Neural cell (in vitro differentiated cells): ENCODE measurements at regions not wholly inside any gene's neighbourhood (a gene's known extent, or its start where the extent isn't known, plus 50 kb on each side); places are given as distances from the start of the nearest gene placed in this dataset.

Experiments used
- H2AFZ ChIP-seq: fragments of 200-600, 300-800 bp; sonication (generic), shearing (Covaris generic); 2 replicates; pipeline ENCODE4 v1.6.0; 2014; ENCODE audit warnings: low read depth, mild to moderate bottlenecking, antibody characterized with exemption, low read length, moderate library complexity
- H3F3A ChIP-seq: fragments of 200-600 bp; shearing (Covaris generic); 2 replicates; pipeline ENCODE4 v1.6.1; 2016; ENCODE audit warnings: mild to moderate bottlenecking, moderate library complexity, mixed read lengths, antibody characterized with exemption, low read length; ENCODE audit not compliant: insufficient read depth, poor library complexity, severe bottlenecking
- H3K27ac ChIP-seq: fragments of 200-600, 300-800 bp; sonication (generic), shearing (Covaris generic); 2 replicates; pipeline ENCODE4 v1.5.1; 2014; ENCODE audit warnings: mild to moderate bottlenecking, low read length, moderate library complexity
- H3K27me3 ChIP-seq: fragments of 300-800, 200-600 bp; sonication (generic), shearing (Covaris generic); 2 replicates; pipeline ENCODE4 v1.6.0; 2014; ENCODE audit warnings: mild to moderate bottlenecking, low read depth, low read length, moderate library complexity; ENCODE audit not compliant: insufficient read depth
- H3K36me3 ChIP-seq: fragments of 300-800, 200-600 bp; sonication (generic), shearing (Covaris generic); 2 replicates; pipeline ENCODE4 v1.5.1; 2014; ENCODE audit warnings: mild to moderate bottlenecking, antibody characterized with exemption, low read length, moderate library complexity; ENCODE audit not compliant: insufficient read depth
- H3K4me2 ChIP-seq: fragments of 300-800, 200-600 bp; sonication (generic), shearing (Covaris generic); 2 replicates; pipeline ENCODE4 v1.6.0; 2014; ENCODE audit warnings: mild to moderate bottlenecking, low read length
- H3K4me3 ChIP-seq: fragments of 300-800, 200-600 bp; sonication (generic), shearing (Covaris generic); 2 replicates; pipeline ENCODE4 v1.5.1; 2014; ENCODE audit warnings: mild to moderate bottlenecking, low read length, moderate library complexity
- H3K79me2 ChIP-seq: fragments of 200-600 bp; shearing (Covaris generic); replicated peaks from 2 replicates; pipeline ENCODE4 v1.6.0; 2014; ENCODE audit warnings: mild to moderate bottlenecking, low read length, moderate library complexity; ENCODE audit not compliant: insufficient read depth
- H3K9ac ChIP-seq: fragments of 300-800, 200-600 bp; sonication (generic), shearing (Covaris generic); 2 replicates; pipeline ENCODE4 v1.6.1; 2016; ENCODE audit warnings: mild to moderate bottlenecking, low read length, mixed read lengths
- H3K9me2 ChIP-seq: fragments of 200-600 bp; shearing (Covaris generic); 2 replicates; pipeline ENCODE4 v1.6.1; 2016; ENCODE audit warnings: mild to moderate bottlenecking, low read length, mixed read lengths; ENCODE audit not compliant: insufficient read depth
- H3K9me3 ChIP-seq: fragments of 200-600, 300-800 bp; sonication (generic), shearing (Covaris generic); 2 replicates; pipeline ENCODE4 v1.6.1; 2016; ENCODE audit warnings: mild to moderate bottlenecking, mixed run types, low read length, moderate library complexity, mixed read lengths
- H4K20me1 ChIP-seq: fragments of 200-600 bp; shearing (Covaris generic); 2 replicates; pipeline ENCODE4 v1.6.1; 2016; ENCODE audit warnings: mild to moderate bottlenecking, mixed run types; ENCODE audit not compliant: insufficient read depth
- CTCF ChIP-seq: fragments of 450-650 bp; IDR thresholded peaks from 2 replicates; pipeline ENCODE4 v1.5.1; 2014; ENCODE audit warnings: antibody characterized with exemption, mild to moderate bottlenecking, moderate library complexity; ENCODE audit not compliant: poor library complexity, severe bottlenecking
- EP300 ChIP-seq: fragments of 450-650 bp; conservative IDR thresholded peaks from 2 replicates; pipeline ENCODE4 v1.6.1; 2014; ENCODE audit warnings: antibody characterized with exemption, mild to moderate bottlenecking, moderate library complexity; ENCODE audit not compliant: poor library complexity, severe bottlenecking
- EZH2 ChIP-seq: fragments of 200-600, 300-800 bp; shearing (Covaris generic), sonication (generic); IDR thresholded peaks from 2 replicates; pipeline ENCODE4 v1.6.1; 2014; ENCODE audit warnings: antibody characterized with exemption, low read length, borderline replicate concordance, mild to moderate bottlenecking; ENCODE audit not compliant: insufficient read depth, poor library complexity, severe bottlenecking
- MXI1 ChIP-seq: fragments of 450-650 bp; conservative IDR thresholded peaks from 2 replicates; pipeline ENCODE4 v1.6.1; 2014; ENCODE audit warnings: antibody characterized with exemption, mild to moderate bottlenecking; ENCODE audit not compliant: poor library complexity, severe bottlenecking
- POLR2AphosphoS5 ChIP-seq: IDR thresholded peaks from 2 replicates; pipeline ENCODE4 v1.6.1; 2012
- RAD21 ChIP-seq: fragments of 450-650 bp; conservative IDR thresholded peaks from 2 replicates; pipeline ENCODE4 v1.6.1; 2014; ENCODE audit warnings: antibody characterized with exemption, mild to moderate bottlenecking, moderate library complexity
- REST ChIP-seq: IDR thresholded peaks from 2 replicates; pipeline ENCODE4 v1.6.1; 2012; ENCODE audit warnings: borderline replicate concordance
- SMC3 ChIP-seq: fragments of 450-650 bp; conservative IDR thresholded peaks from 2 replicates; pipeline ENCODE4 v1.6.1; 2014; ENCODE audit warnings: antibody characterized with exemption, mild to moderate bottlenecking, moderate library complexity; ENCODE audit not compliant: poor library complexity
- TAF1 ChIP-seq: IDR thresholded peaks from 2 replicates; pipeline ENCODE4 v1.6.1; 2012; ENCODE audit warnings: low read depth

GRCh38 chr9:115944166-115944948 is 209.2 kb upstream of the PAPPA start:
- Histone ChIP-seq H3K27ac (no peak overlapping the region), H4K20me1 (no peaks in the 10 kb centered on the region), H3F3A (no peaks in the 10 kb centered on the region), H3K9me2 (no peaks in the 10 kb centered on the region), H3K79me2 (no peaks in the 10 kb centered on the region), H3K4me3 (no peak overlapping the region), H2AFZ (no peak overlapping the region), H3K4me2 (no peak overlapping the region), H3K9me3 (no peaks in the 10 kb centered on the region), H3K36me3 (no peaks in the 10 kb centered on the region), H3K9ac (no peak overlapping the region), H3K27me3 (no peaks in the 10 kb centered on the region)
- TF ChIP-seq RAD21 (no peak), EZH2 (no peak), POLR2AphosphoS5 (no peak), MXI1 (no peak), CTCF (no peak), EP300 (no peak), REST (no peak), TAF1 (no peak), SMC3 (no peak)

- H3K9me2 ChIP-seq = no peaks in the 10 kb centered on the region
- H3K36me3 ChIP-seq = no peaks in the 10 kb centered on the region
- no peaks in the 10 kb centered on the region for H3K9me3 ChIP-seq
- H4K20me1 ChIP-seq = no peaks in the 10 kb centered on the region
- no peak overlapping the region for H3K27ac ChIP-seq
- H3K4me2 ChIP-seq = no peak overlapping the region
- no peak overlapping the region for H3K4me3 ChIP-seq
- H3K9ac ChIP-seq = no peak overlapping the region
- no peaks in the 10 kb centered on the region for H3K79me2 ChIP-seq
- TF ChIP-seq EP300 (no peak), MXI1 (no peak), RAD21 (no peak), TAF1 (no peak)
- H2AFZ ChIP-seq = no peak overlapping the region
- no peaks in the 10 kb centered on the region for H3F3A ChIP-seq
- H3K27me3 ChIP-seq = no peaks in the 10 kb centered on the region
Observed at GRCh38 chr9:115945009-115945431, 208.6 kb upstream of the PAPPA start.
